ENCODE measurements at regions not wholly inside any gene's neighbourhood (a gene's known extent, or its start where the extent isn't known, plus 50 kb on each side); places are given as distances from the start of the nearest gene placed in this dataset.

DNA sequence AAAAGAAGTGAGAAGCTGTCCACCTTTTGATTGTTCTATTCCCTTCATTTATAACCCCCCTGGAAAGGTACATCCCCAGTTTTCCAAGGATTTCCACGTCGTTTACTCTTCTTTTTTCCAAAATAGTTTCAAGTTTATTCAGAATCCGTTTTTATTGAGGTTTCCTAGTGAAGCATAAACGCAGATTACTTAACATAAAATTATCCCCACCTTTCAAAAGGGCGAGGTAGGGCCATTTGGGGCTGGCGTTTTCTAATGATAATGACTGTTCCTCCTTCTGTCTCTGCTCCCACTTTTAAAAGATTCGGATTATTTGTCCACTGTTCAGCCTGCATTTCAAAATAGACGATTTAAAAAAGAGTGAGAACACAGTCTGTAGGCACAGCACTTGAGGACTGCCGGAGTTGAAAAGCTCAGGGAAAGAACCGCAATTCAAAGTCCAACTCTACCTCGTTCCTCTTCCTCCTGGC is 165.2 kb upstream of the PPP1R3A start:
- Histone ChIP-seq H3K27ac (no peak overlapping the region), H3F3A (ENCODE audit: low read depth) (peaks cover 10% of the 10 kb centered on the region), H3K9me3 (ENCODE audit: low read depth) (no peaks in the 10 kb centered on the region), H3K4me2 (peak overlapping the region; percentile 89), H3K27me3 (peaks cover 100% of the 10 kb centered on the region), H2AFZ (replicated peaks) (peak overlapping the region; percentile 92), H4K20me1 (ENCODE audit: low read depth) (peaks cover 33% of the 10 kb centered on the region), H3K79me2 (ENCODE audit: low read depth) (no peaks in the 10 kb centered on the region), H3K4me3 (peak overlapping the region; percentile 58), H3K9ac (no peak overlapping the region), H3K36me3 (no peaks in the 10 kb centered on the region), H3K4me1 (peaks cover 15% of the 10 kb centered on the region)
- no peak for DNase-seq (ENCODE audit: low spot score)
- H3K27ac Mint-ChIP-seq, result peak overlapping the region; percentile 82
- no peaks in the 10 kb centered on the region for H3K36me3 Mint-ChIP-seq
- H3K9me3 Mint-ChIP-seq, result no peaks in the 10 kb centered on the region
- TF ChIP-seq, protein P1, sequence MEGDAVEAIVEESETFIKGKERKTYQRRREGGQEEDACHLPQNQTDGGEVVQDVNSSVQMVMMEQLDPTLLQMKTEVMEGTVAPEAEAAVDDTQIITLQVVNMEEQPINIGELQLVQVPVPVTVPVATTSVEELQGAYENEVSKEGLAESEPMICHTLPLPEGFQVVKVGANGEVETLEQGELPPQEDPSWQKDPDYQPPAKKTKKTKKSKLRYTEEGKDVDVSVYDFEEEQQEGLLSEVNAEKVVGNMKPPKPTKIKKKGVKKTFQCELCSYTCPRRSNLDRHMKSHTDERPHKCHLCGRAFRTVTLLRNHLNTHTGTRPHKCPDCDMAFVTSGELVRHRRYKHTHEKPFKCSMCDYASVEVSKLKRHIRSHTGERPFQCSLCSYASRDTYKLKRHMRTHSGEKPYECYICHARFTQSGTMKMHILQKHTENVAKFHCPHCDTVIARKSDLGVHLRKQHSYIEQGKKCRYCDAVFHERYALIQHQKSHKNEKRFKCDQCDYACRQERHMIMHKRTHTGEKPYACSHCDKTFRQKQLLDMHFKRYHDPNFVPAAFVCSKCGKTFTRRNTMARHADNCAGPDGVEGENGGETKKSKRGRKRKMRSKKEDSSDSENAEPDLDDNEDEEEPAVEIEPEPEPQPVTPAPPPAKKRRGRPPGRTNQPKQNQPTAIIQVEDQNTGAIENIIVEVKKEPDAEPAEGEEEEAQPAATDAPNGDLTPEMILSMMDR (IDR thresholded peaks at IDR 0.05), result no peak
- TF ChIP-seq EZH2phosphoT487 (IDR thresholded peaks at IDR 0.05), result no peak
- TF ChIP-seq EZH2 (IDR thresholded peaks at IDR 0.05), result no peak
- H3K27me3 Mint-ChIP-seq (ENCODE audit: insufficient read depth, low read depth), result peaks cover 37% of the 10 kb centered on the region
- H3K4me3 Mint-ChIP-seq, result peak overlapping the region; percentile 85
- H3K4me1 Mint-ChIP-seq, result peaks cover 32% of the 10 kb centered on the region

DNA sequence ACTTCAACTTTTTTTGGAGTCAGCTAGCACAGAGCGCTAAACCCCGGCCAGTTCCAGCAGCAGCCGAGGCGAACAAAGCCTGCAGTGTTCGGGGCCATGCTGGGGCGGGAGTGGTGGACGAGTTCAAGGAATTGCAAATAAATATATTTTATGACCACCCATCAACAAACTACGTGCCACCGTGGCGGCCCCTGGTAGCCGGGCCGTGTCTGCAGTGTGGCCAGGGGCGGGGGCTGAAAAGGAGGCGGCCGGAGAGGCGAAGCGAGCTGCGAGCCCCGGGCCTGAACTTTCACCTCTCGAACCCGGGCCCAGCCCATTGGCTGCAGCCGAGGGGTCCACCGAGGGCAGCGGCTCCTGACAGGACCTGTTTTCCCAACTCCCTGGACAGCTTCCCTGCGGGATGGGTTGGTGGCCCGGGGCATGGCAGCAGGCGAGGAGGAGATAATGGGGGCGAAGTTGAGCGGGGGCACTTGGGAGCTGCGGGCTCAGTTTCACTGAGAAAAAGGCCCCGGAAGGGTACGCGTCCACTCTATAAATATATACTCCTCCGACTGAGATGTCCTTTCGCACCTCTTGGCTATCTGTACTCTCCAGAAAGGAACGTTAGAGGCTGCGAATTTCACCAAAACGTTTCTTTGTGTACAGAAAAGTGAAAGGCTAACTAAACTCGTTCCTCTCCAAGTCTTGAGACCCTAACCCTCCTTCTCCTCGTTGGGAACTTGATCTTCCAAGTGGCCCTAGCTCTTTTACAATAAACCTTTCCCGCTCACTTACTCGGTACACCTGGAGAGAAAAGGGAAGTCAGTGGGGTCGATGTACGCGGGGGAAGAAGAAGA is 164.6 kb upstream of the PPP1R3A start:
- peaks cover 33% of the 10 kb centered on the region for H4K20me1 ChIP-seq (ENCODE audit: low read depth)
- peak overlapping the region; percentile 85 for H3K4me3 Mint-ChIP-seq
- peak; percentile 68 for DNase-seq (ENCODE audit: low spot score)
- no peak overlapping the region for H3K27ac ChIP-seq
- peak overlapping the region; percentile 58 for H3K4me3 ChIP-seq
- H3K4me2 ChIP-seq, result peak overlapping the region; percentile 89
- no peaks in the 10 kb centered on the region for H3K36me3 Mint-ChIP-seq
- no peaks in the 10 kb centered on the region for H3K36me3 ChIP-seq
- peaks cover 15% of the 10 kb centered on the region for H3K4me1 ChIP-seq
- H2AFZ ChIP-seq (replicated peaks), result peak overlapping the region; percentile 71
- no peaks in the 10 kb centered on the region for H3K9me3 Mint-ChIP-seq
- H3K79me2 ChIP-seq (ENCODE audit: low read depth), result no peaks in the 10 kb centered on the region
- no peak overlapping the region for H3K9ac ChIP-seq
- H3K27ac Mint-ChIP-seq, result no peak overlapping the region
- peaks cover 98% of the 10 kb centered on the region for H3K27me3 ChIP-seq
- H3K27me3 Mint-ChIP-seq (ENCODE audit: insufficient read depth, low read depth), result peaks cover 35% of the 10 kb centered on the region
- H3K9me3 ChIP-seq (ENCODE audit: low read depth), result no peaks in the 10 kb centered on the region
- H3K4me1 Mint-ChIP-seq, result peaks cover 32% of the 10 kb centered on the region
- TF ChIP-seq EZH2phosphoT487 (IDR thresholded peaks at IDR 0.05), result peak; percentile 76
- TF ChIP-seq EZH2 (IDR thresholded peaks at IDR 0.05), result peak; percentile 71
- TF ChIP-seq, protein P1 (IDR thresholded peaks at IDR 0.05), result no peak
- peaks cover 10% of the 10 kb centered on the region for H3F3A ChIP-seq (ENCODE audit: low read depth)

DNA sequence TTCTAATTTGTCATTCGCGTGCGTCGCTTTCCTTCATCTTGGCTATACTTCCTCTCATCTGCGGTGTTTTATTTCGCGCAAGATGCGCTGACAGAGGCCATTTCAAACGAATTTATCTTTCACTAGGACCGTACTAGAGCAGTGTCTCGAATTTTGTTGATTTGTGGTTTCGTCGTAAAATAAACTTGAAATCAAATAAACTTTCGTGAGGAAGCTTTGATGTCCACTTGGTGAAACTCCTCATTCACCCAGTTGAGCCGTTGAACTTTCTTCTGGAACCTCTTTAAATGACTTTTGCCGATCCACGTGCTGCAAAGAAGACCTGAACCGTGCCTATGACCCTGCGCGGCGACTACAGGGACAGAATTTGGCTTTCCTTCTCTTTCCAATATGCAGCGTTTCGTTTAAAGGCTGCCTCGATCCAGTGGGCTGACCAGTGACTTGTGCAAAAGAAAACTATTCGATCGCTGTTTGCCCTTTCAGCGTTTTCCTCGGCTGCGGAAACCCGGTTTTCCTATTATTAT is 163.9 kb upstream of the PPP1R3A start:
- DNase-seq (ENCODE audit: low spot score), result no peak
- Mint-ChIP-seq H3K27ac (peak overlapping the region; percentile 6), H3K9me3 (no peaks in the 10 kb centered on the region), H3K4me3 (peak overlapping the region; percentile 85), H3K27me3 (ENCODE audit: insufficient read depth, low read depth) (peaks cover 29% of the 10 kb centered on the region), H3K36me3 (no peaks in the 10 kb centered on the region), H3K4me1 (peaks cover 27% of the 10 kb centered on the region)
- peak overlapping the region; percentile 58 for H3K4me3 ChIP-seq
- peaks cover 15% of the 10 kb centered on the region for H3K4me1 ChIP-seq
- no peak overlapping the region for H3K9ac ChIP-seq
- no peaks in the 10 kb centered on the region for H3K36me3 ChIP-seq
- peaks cover 28% of the 10 kb centered on the region for H4K20me1 ChIP-seq (ENCODE audit: low read depth)
- TF ChIP-seq EZH2phosphoT487 (IDR thresholded peaks at IDR 0.05), result no peak
- peak; percentile 88 for TF ChIP-seq EZH2 (IDR thresholded peaks at IDR 0.05)
- peaks cover 10% of the 10 kb centered on the region for H3F3A ChIP-seq (ENCODE audit: low read depth)
- peaks cover 91% of the 10 kb centered on the region for H3K27me3 ChIP-seq
- H3K27ac ChIP-seq, result no peak overlapping the region
- H3K9me3 ChIP-seq (ENCODE audit: low read depth), result no peaks in the 10 kb centered on the region
- H3K79me2 ChIP-seq (ENCODE audit: low read depth), result no peaks in the 10 kb centered on the region
- peak overlapping the region; percentile 89 for H3K4me2 ChIP-seq
- H2AFZ ChIP-seq (replicated peaks), result peak overlapping the region; percentile 71

All from neural progenitor cell (in vitro differentiated cells).